HEK293 (cell line): ENCODE measurements at regions not wholly inside any gene's neighbourhood (a gene's known extent, or its start where the extent isn't known, plus 50 kb on each side); places are given as distances from the start of the nearest gene placed in this dataset.

Experiments used
- CTCF ChIA-PET: fragments of 350-600 bp; formaldehyde crosslinking; extraction: SDS; loops from one replicate; lab custom pipeline; 2021; ENCODE audit warnings: antibody characterized with exemption; lab: Yijun Ruan, JAX
- POLR2A ChIA-PET: fragments of 300-600 bp; formaldehyde crosslinking; extraction: SDS; loops from one replicate; lab custom pipeline; 2020; ENCODE audit warnings: antibody characterized with exemption, inconsistent platforms; lab: Yijun Ruan, JAX
- H3K27ac ChIP-seq: fragments of 200-500 bp; sonication (Bioruptor generic); 2 replicates; pipeline ENCODE4 v1.5.1; 2014; ENCODE audit warnings: low read depth, low read length, control low read depth, inconsistent platforms; ENCODE audit errors: extremely low read depth
- H3K36me3 ChIP-seq, 2 experiments: fragments of 200-500 bp in 1 of 2; sonication (Bioruptor generic) in 1 of 2; 1 replicate in 1 of 2; 2 replicates in 1 of 2; pipeline ENCODE4 v1.5.1; 2014 to 2017; ENCODE audit warnings: inconsistent platforms in 2 of 2, low read length in 2 of 2; ENCODE audit not compliant: control insufficient read depth in 2 of 2, insufficient read depth in 1 of 2
- H3K4me1 ChIP-seq: fragments of 200-500 bp; sonication (Bioruptor generic); 2 replicates; pipeline ENCODE4 v1.5.1; 2014; ENCODE audit warnings: mild to moderate bottlenecking, low read length, inconsistent platforms; ENCODE audit not compliant: control insufficient read depth, insufficient read depth
- H3K4me3 ChIP-seq: 2 replicates; pipeline ENCODE4 v1.5.1; 2011; ENCODE audit warnings: low read depth, mild to moderate bottlenecking, control low read depth, low read length, moderate library complexity
- H3K9me3 ChIP-seq: fragments of 200-500 bp; sonication (Bioruptor generic); 2 replicates; pipeline ENCODE4 v1.5.1; 2014; ENCODE audit warnings: low read depth, low read length, inconsistent platforms; ENCODE audit not compliant: control insufficient read depth, insufficient read depth
- CTCF ChIP-seq: fragments of 450-650 bp; formaldehyde crosslinking; IDR thresholded peaks from 2 replicates; pipeline ENCODE4 v1.5.1; 2016; ENCODE audit warnings: missing biosample characterization, missing genetic modification characterization
- INSM2 ChIP-seq: fragments of 450-650 bp; formaldehyde crosslinking; IDR thresholded peaks from 2 replicates; pipeline ENCODE4 v1.5.1; 2016; ENCODE audit warnings: missing biosample characterization, missing genetic modification characterization
- ZBTB1 ChIP-seq: fragments of 450-650 bp; formaldehyde crosslinking; IDR thresholded peaks from 2 replicates; pipeline ENCODE4 v1.5.1; 2016; ENCODE audit warnings: missing biosample characterization, missing genetic modification characterization
- ZBTB6 ChIP-seq: fragments of 450-650 bp; formaldehyde crosslinking; IDR thresholded peaks from 2 replicates; pipeline ENCODE4 v1.5.1; 2017; ENCODE audit warnings: missing biosample characterization, missing genetic modification characterization
- ZNF114 ChIP-seq: fragments of 450-650 bp; formaldehyde crosslinking; IDR thresholded peaks from 2 replicates; pipeline ENCODE4 v1.5.0; 2017; ENCODE audit warnings: missing biosample characterization, missing genetic modification characterization
- ZNF157 ChIP-seq: fragments of 450-650 bp; formaldehyde crosslinking; IDR thresholded peaks from 2 replicates; pipeline ENCODE4 v1.5.1; 2016; ENCODE audit warnings: missing biosample characterization, missing genetic modification characterization
- ZNF169 ChIP-seq: fragments of 450-650 bp; formaldehyde crosslinking; IDR thresholded peaks from 2 replicates; pipeline ENCODE4 v1.5.1; 2016; ENCODE audit warnings: missing biosample characterization, missing genetic modification characterization
- ZNF2 ChIP-seq: fragments of 450-650 bp; formaldehyde crosslinking; IDR thresholded peaks from 2 replicates; pipeline ENCODE4 v1.5.1; 2016; ENCODE audit warnings: missing biosample characterization, missing genetic modification characterization
- ZNF211 ChIP-seq: fragments of 450-650 bp; formaldehyde crosslinking; IDR thresholded peaks from 2 replicates; pipeline ENCODE4 v1.5.1; 2016; ENCODE audit warnings: low read depth, missing biosample characterization, missing genetic modification characterization
- ZNF239 ChIP-seq: fragments of 450-650 bp; formaldehyde crosslinking; IDR thresholded peaks from 2 replicates; pipeline ENCODE4 v1.5.1; 2016; ENCODE audit warnings: missing biosample characterization, missing genetic modification characterization
- ZNF26 ChIP-seq: fragments of 450-650 bp; formaldehyde crosslinking; IDR thresholded peaks from 2 replicates; pipeline ENCODE4 v1.5.1; 2016; ENCODE audit warnings: missing biosample characterization, missing genetic modification characterization
- ZNF292 ChIP-seq: fragments of 450-650 bp; formaldehyde crosslinking; IDR thresholded peaks from 2 replicates; pipeline ENCODE4 v1.5.1; 2016; ENCODE audit warnings: low read depth, missing biosample characterization, missing genetic modification characterization, borderline replicate concordance
- ZNF341 ChIP-seq: fragments of 450-650 bp; formaldehyde crosslinking; IDR thresholded peaks from 2 replicates; pipeline ENCODE4; 2016; ENCODE audit warnings: low read depth, missing biosample characterization, missing genetic modification characterization
- ZNF398 ChIP-seq: fragments of 450-650 bp; formaldehyde crosslinking; IDR thresholded peaks from 2 replicates; pipeline ENCODE4 v1.5.1; 2017; ENCODE audit warnings: missing biosample characterization, missing genetic modification characterization
- ZNF529 ChIP-seq: fragments of 450-650 bp; formaldehyde crosslinking; IDR thresholded peaks from 2 replicates; pipeline ENCODE4 v1.5.1; 2017; ENCODE audit warnings: missing genetic modification characterization, missing biosample characterization; ENCODE audit not compliant: insufficient replicate concordance
- ZNF654 ChIP-seq: fragments of 450-650 bp; formaldehyde crosslinking; IDR thresholded peaks from 2 replicates; pipeline ENCODE4 v1.5.1; 2016; ENCODE audit warnings: low read depth, missing biosample characterization, missing genetic modification characterization
- ZNF660 ChIP-seq: fragments of 450-650 bp; IDR thresholded peaks from 2 replicates; pipeline ENCODE4 v1.5.1; 2018; ENCODE audit warnings: missing biosample characterization, mild to moderate bottlenecking, missing genetic modification characterization
- ZNF768 ChIP-seq: fragments of 450-650 bp; formaldehyde crosslinking; IDR thresholded peaks from 2 replicates; pipeline ENCODE4 v1.5.1; 2018; ENCODE audit warnings: missing biosample characterization, mild to moderate bottlenecking, missing genetic modification characterization
- ZSCAN5A ChIP-seq: fragments of 450-650 bp; formaldehyde crosslinking; IDR thresholded peaks from 2 replicates; pipeline ENCODE4 v1.5.1; 2016; ENCODE audit warnings: missing biosample characterization, missing genetic modification characterization
- ZXDB ChIP-seq: fragments of 450-650 bp; formaldehyde crosslinking; IDR thresholded peaks from 2 replicates; pipeline ENCODE4 v1.5.1; 2016; ENCODE audit warnings: missing biosample characterization, missing genetic modification characterization

GRCh38 chr12:54704202-54704601 lies 56.0 kb upstream of the DCD start:
- ChIA-PET POLR2A (no interaction called here), CTCF (interaction anchor here (1.0 kb wide), 1 partner anchor 176 kb away, joined by 4 read pairs; no protein-coding TSS in a partner anchor)
- Histone ChIP-seq H3K4me1 (no peaks in the 10 kb centered on the region), H3K4me3 (no peak overlapping the region), H3K36me3 (no peaks in the 10 kb centered on the region), H3K27ac (no peak overlapping the region), H3K9me3 (no peaks in the 10 kb centered on the region)
- no peak for TF ChIP-seq ZNF157 (tag by site-specific recombination)
- no peak for TF ChIP-seq ZBTB1 (tag by site-specific recombination)
- TF ChIP-seq ZNF341 (tag by site-specific recombination), result no peak
- TF ChIP-seq ZNF660 (tag by site-specific recombination), result 0 out of 2 replicates have a peak, but pooled peaks have one; percentile 76

GRCh38 chr12:54701940-54702592 lies 53.9 kb upstream of the DCD start:
- no peak for TF ChIP-seq ZNF26 (tag by site-specific recombination)
- peak; percentile 61; the same call in 1 of the 2 replicates for TF ChIP-seq ZNF660 (tag by site-specific recombination)
- peak; percentile 85 for TF ChIP-seq ZNF654 (tag by site-specific recombination)
- TF ChIP-seq ZNF239 (tag by site-specific recombination), result no peak
- 0 out of 2 replicates have a peak, but pooled peaks have one; percentile 56 for TF ChIP-seq ZNF2 (tag by site-specific recombination)
- no peak for TF ChIP-seq ZNF292 (tag by site-specific recombination)
- no peak for TF ChIP-seq ZSCAN5A (tag by site-specific recombination)
- TF ChIP-seq, all 188 proteins: peak for 3
- H3K4me1 ChIP-seq, result no peaks in the 10 kb centered on the region
- CTCF ChIA-PET, result interaction anchor here (0.6 to 4.1 kb wide), 31 partner anchors 10 to 371 kb away, joined by 3 to 41 read pairs (median 5); no protein-coding TSS in a partner anchor
- no peaks in the 10 kb centered on the region for H3K9me3 ChIP-seq
- H3K27ac ChIP-seq, result no peak overlapping the region
- no peak overlapping the region for H3K4me3 ChIP-seq
- POLR2A ChIA-PET, result no interaction called here
- H3K36me3 ChIP-seq, result no peaks in the 10 kb centered on the region

- H3K4me3 ChIP-seq, result no peak overlapping the region
- POLR2A ChIA-PET, result no interaction called here
- H3K9me3 ChIP-seq, result no peaks in the 10 kb centered on the region
- no peaks in the 10 kb centered on the region for H3K4me1 ChIP-seq
- no peak overlapping the region for H3K27ac ChIP-seq
- CTCF ChIA-PET, result interaction anchor here (0.6 to 4.1 kb wide), 19 partner anchors 9 to 368 kb away, joined by 3 to 41 read pairs (median 5); no protein-coding TSS in a partner anchor
- no peaks in the 10 kb centered on the region for H3K36me3 ChIP-seq
- TF ChIP-seq ZNF169 (no peak), ZXDB (tag by site-specific recombination) (no peak), ZNF114 (no peak), ZNF768 (tag by site-specific recombination) (no peak), ZBTB6 (tag by site-specific recombination) (no peak), ZNF211 (no peak), ZNF398 (no peak), ZNF529 (tag by site-specific recombination) (no peak), INSM2 (tag by site-specific recombination) (no peak), CTCF (tag by site-specific recombination) (no peak)
Measured at GRCh38 chr12:54700849-54701248, 52.7 kb upstream of the DCD start.
